ENCODE measurements at regions not wholly inside any gene's neighbourhood (a gene's known extent, or its start where the extent isn't known, plus 50 kb on each side); places are given as distances from the start of the nearest gene placed in this dataset.
"Not testable (repeated sequence)": the region's sequence is repeated elsewhere in the genome, so short reads cannot be mapped to it uniquely, and the experiment has no call there.

DNA sequence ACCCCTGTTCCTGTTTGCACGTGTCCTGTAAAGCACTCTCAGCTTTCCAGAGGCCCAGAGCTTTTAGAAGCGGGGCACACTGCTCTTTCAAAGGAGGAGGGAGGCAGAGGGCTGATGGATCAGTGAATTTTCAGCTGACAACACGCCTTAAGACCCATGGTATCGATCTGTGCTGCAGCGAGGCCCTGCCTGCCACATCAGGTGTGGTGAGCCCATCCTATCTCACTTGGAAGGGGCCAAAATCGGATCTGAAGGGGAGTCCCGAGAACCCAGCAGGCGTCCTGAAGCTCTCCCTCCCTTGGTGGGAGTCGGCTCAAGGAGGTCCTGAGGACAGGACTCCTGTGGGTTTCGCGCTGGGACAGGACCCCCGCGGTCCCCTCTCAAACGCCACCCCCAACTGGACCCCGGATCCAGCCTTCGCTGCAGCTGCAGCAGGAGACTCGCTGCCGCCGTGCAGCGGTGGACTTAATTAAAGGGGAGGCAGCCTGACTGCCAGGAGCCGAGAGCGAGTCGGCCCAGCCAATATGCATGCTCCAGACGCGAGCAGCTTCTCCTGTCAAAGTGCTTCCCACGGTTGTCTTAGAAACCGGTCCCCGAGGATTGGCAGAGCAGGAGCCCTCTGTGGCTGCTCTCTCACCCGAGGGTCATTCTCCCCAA is 580.0 kb upstream of the ZNF337 start:
- TF ChIP-seq GATA2 (IDR thresholded peaks at IDR 0.05; ENCODE audit: insufficient read depth, insufficient read length, low read depth, low read length), result no peak
- TF ChIP-seq POLR2AphosphoS5 (IDR thresholded peaks at IDR 0.05; ENCODE audit: insufficient read depth, low read depth, low read length), result no peak
- TF ChIP-seq POLR2A (IDR thresholded peaks at IDR 0.05; ENCODE audit: low read depth, low read length), result no peak
- TF ChIP-seq, protein P1, sequence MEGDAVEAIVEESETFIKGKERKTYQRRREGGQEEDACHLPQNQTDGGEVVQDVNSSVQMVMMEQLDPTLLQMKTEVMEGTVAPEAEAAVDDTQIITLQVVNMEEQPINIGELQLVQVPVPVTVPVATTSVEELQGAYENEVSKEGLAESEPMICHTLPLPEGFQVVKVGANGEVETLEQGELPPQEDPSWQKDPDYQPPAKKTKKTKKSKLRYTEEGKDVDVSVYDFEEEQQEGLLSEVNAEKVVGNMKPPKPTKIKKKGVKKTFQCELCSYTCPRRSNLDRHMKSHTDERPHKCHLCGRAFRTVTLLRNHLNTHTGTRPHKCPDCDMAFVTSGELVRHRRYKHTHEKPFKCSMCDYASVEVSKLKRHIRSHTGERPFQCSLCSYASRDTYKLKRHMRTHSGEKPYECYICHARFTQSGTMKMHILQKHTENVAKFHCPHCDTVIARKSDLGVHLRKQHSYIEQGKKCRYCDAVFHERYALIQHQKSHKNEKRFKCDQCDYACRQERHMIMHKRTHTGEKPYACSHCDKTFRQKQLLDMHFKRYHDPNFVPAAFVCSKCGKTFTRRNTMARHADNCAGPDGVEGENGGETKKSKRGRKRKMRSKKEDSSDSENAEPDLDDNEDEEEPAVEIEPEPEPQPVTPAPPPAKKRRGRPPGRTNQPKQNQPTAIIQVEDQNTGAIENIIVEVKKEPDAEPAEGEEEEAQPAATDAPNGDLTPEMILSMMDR (IDR thresholded peaks at IDR 0.05; ENCODE audit: extremely low read depth in 1 of 2, insufficient read depth in 1 of 2, low read depth in 1 of 2, low read length in 2 of 2), result no peak
- TF ChIP-seq, protein P2, sequence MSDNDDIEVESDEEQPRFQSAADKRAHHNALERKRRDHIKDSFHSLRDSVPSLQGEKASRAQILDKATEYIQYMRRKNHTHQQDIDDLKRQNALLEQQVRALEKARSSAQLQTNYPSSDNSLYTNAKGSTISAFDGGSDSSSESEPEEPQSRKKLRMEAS (IDR thresholded peaks at IDR 0.05; ENCODE audit: insufficient read depth, insufficient read length), result no peak
- TF ChIP-seq FOS (IDR thresholded peaks at IDR 0.05; ENCODE audit: borderline replicate concordance, insufficient read depth, low read length), result no peak
- no peak for TF ChIP-seq MYC (IDR thresholded peaks at IDR 0.05; ENCODE audit: low read depth, low read length)
- no peak for TF ChIP-seq JUN (IDR thresholded peaks at IDR 0.05; ENCODE audit: borderline replicate concordance, insufficient read depth, insufficient read length, low read depth)
- no peak for TF ChIP-seq EZH2 (IDR thresholded peaks at IDR 0.05; ENCODE audit: borderline replicate concordance, low read depth, low read length, severe bottlenecking)
- no peak for FAIRE-seq
- no peaks in the 10 kb centered on the region for H3K79me2 ChIP-seq (ENCODE audit: control insufficient read depth, insufficient read depth, low read length)
- H3K27ac ChIP-seq (ENCODE audit: insufficient read depth, low read depth, low read length), result no peak overlapping the region
- no peaks in the 10 kb centered on the region for H3K36me3 ChIP-seq (ENCODE audit: control insufficient read depth in 2 of 2, extremely low read depth in 1 of 2, insufficient read depth in 2 of 2, low read length in 2 of 2)
- H2AFZ ChIP-seq (ENCODE audit: low read depth, low read length), result no peak overlapping the region
- H3K27me3 ChIP-seq (ENCODE audit: control insufficient read depth in 2 of 2, insufficient read depth in 2 of 2, low read length in 2 of 2), result no peaks in the 10 kb centered on the region
- H3K9me1 ChIP-seq (replicated peaks; ENCODE audit: control insufficient read depth, extremely low read depth, insufficient read depth, low read length), result no peaks in the 10 kb centered on the region
- no peaks in the 10 kb centered on the region for H4K20me1 ChIP-seq (replicated peaks; ENCODE audit: control insufficient read depth, extremely low read depth, insufficient read depth, low read length)
- dilution Hi-C loops (cut with MboI; ENCODE audit: extremely low pct_ligation_motif_present, low sequenced_read_pairs), result no loop called here
- CTCF ChIA-PET, result no interaction called here
- H3K4me1 ChIP-seq (ENCODE audit: control insufficient read depth, extremely low read depth, insufficient read depth, low read length), result no peaks in the 10 kb centered on the region
- H3K4me2 ChIP-seq (ENCODE audit: insufficient read depth, low read length), result no peak overlapping the region
- no peak overlapping the region for H3K4me3 ChIP-seq (replicated peaks in 1 of 3; ENCODE audit: insufficient read depth in 1 of 3, low read depth in 1 of 3, low read length in 3 of 3)
- POLR2A ChIA-PET, result no interaction called here
- intact Hi-C loops (cut with micrococcal nuclease), result no loop called here
- BruUV-seq (replicated peaks), result no TSS peak
- no peak for DNase-seq (ENCODE audit: low read depth, low spot score)
- H3K9me3 ChIP-seq (replicated peaks; ENCODE audit: control insufficient read depth, insufficient read depth, low read length), result no peaks in the 10 kb centered on the region
- H3K9ac ChIP-seq (replicated peaks; ENCODE audit: extremely low read depth, insufficient read depth, low read length), result no peak overlapping the region

DNA sequence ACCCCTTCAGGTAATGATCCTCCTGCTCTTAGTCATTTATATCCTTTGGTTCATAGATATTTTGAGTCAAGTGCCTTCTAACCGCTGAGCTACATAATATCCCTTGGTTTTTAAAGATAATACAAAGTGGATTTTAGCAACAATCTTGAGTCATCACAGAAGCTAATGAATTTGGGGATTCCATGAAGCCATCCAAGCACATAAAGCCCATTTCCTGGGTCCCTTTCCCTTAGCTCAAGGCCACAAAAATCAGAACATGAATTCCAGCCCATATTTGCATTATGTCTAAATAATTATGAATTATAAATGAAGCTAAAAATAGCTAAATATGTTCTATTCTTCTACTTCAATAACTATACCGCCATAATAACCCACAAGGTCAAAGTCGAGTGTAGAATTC is 572.1 kb upstream of the ZNF337 start:
- intact Hi-C loops (cut with micrococcal nuclease); H3K9me3 ChIP-seq (replicated peaks; ENCODE audit: control insufficient read depth, insufficient read depth, low read length); H3K79me2 ChIP-seq (ENCODE audit: control insufficient read depth, insufficient read depth, low read length); H3K9me1 ChIP-seq (replicated peaks; ENCODE audit: control insufficient read depth, extremely low read depth, insufficient read depth, low read length); CTCF ChIA-PET; H4K20me1 ChIP-seq (replicated peaks; ENCODE audit: control insufficient read depth, extremely low read depth, insufficient read depth, low read length); dilution Hi-C loops (cut with MboI; ENCODE audit: extremely low pct_ligation_motif_present, low sequenced_read_pairs); BruUV-seq (replicated peaks); H3K4me3 ChIP-seq (replicated peaks in 1 of 3; ENCODE audit: insufficient read depth in 1 of 3, low read depth in 1 of 3, low read length in 3 of 3); H3K27ac ChIP-seq (ENCODE audit: insufficient read depth, low read depth, low read length); H3K9ac ChIP-seq (replicated peaks; ENCODE audit: extremely low read depth, insufficient read depth, low read length); FAIRE-seq; H3K4me2 ChIP-seq (ENCODE audit: insufficient read depth, low read length); H3K4me1 ChIP-seq (ENCODE audit: control insufficient read depth, extremely low read depth, insufficient read depth, low read length); H3K27me3 ChIP-seq (ENCODE audit: control insufficient read depth in 2 of 2, insufficient read depth in 2 of 2, low read length in 2 of 2); POLR2A ChIA-PET; H2AFZ ChIP-seq (ENCODE audit: low read depth, low read length); H3K36me3 ChIP-seq (ENCODE audit: control insufficient read depth in 2 of 2, extremely low read depth in 1 of 2, insufficient read depth in 2 of 2, low read length in 2 of 2); DNase-seq (ENCODE audit: low read depth, low spot score): not testable (repeated sequence)

DNA sequence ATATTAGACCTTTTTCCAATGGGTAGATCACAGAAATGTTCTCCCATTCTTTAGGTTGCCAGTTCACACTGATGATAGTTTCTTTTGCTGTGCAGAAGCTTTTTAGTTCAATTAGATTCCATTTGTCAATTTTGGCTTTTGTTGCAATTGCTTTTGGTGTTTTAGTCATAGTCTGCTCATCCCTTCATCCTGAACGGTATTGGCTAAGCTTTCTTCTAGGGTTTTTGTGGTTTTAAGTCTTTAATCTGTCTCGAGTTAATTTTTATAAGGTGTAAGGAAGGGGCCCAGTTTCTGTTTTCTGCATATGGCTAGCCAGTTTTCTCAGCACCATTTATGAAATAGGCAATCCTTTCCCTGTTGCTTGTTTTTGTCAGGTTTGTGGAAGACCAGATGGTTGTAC is 564.3 kb upstream of the ZNF337 start:
- H3K36me3 ChIP-seq (ENCODE audit: control insufficient read depth in 2 of 2, extremely low read depth in 1 of 2, insufficient read depth in 2 of 2, low read length in 2 of 2); H3K4me2 ChIP-seq (ENCODE audit: insufficient read depth, low read length); dilution Hi-C loops (cut with MboI; ENCODE audit: extremely low pct_ligation_motif_present, low sequenced_read_pairs); H3K9me3 ChIP-seq (replicated peaks; ENCODE audit: control insufficient read depth, insufficient read depth, low read length); H3K4me1 ChIP-seq (ENCODE audit: control insufficient read depth, extremely low read depth, insufficient read depth, low read length); H3K27ac ChIP-seq (ENCODE audit: insufficient read depth, low read depth, low read length); BruUV-seq (replicated peaks); H3K9ac ChIP-seq (replicated peaks; ENCODE audit: extremely low read depth, insufficient read depth, low read length); H3K27me3 ChIP-seq (ENCODE audit: control insufficient read depth in 2 of 2, insufficient read depth in 2 of 2, low read length in 2 of 2); intact Hi-C loops (cut with micrococcal nuclease); POLR2A ChIA-PET; H3K9me1 ChIP-seq (replicated peaks; ENCODE audit: control insufficient read depth, extremely low read depth, insufficient read depth, low read length); H4K20me1 ChIP-seq (replicated peaks; ENCODE audit: control insufficient read depth, extremely low read depth, insufficient read depth, low read length); CTCF ChIA-PET; H3K79me2 ChIP-seq (ENCODE audit: control insufficient read depth, insufficient read depth, low read length); H3K4me3 ChIP-seq (replicated peaks in 1 of 3; ENCODE audit: insufficient read depth in 1 of 3, low read depth in 1 of 3, low read length in 3 of 3); H2AFZ ChIP-seq (ENCODE audit: low read depth, low read length); DNase-seq (ENCODE audit: low read depth, low spot score); FAIRE-seq: not testable (repeated sequence)
